Left lung (tissue), 4 donors: ENCODE measurements at regions not wholly inside any gene's neighbourhood (a gene's known extent, or its start where the extent isn't known, plus 50 kb on each side); places are given as distances from the start of the nearest gene placed in this dataset.

Source experiments
- ATAC-seq: fragments of 200-7000 bp; cut with Tn5 transposase; one replicate; pipeline ENCODE4 v1.9.1; 2020; ENCODE audit warnings: moderate library complexity
- DNase-seq, 4 donors: peaks; one replicate each; pipeline ENCODE4 v3.0.0-alpha.2; 2013 to 2020
- H3K27ac ChIP-seq, 2 donors: fragments of 200-600 bp; sonication (generic) in 1 of 2; one replicate each; pipeline versions ENCODE4 v1.5.0 to v1.8.0; 2020 to 2021
- H3K27me3 ChIP-seq, 2 donors: fragments of 200-600 bp; sonication (generic) in 1 of 2; one replicate each; pipeline versions ENCODE4 v1.5.0 to v1.8.0; 2020 to 2021
- H3K36me3 ChIP-seq, 2 donors: fragments of 200-600 bp; sonication (generic) in 1 of 2; one replicate each; pipeline versions ENCODE4 v1.5.0 to v1.8.0; 2020 to 2021
- H3K4me1 ChIP-seq, 2 donors: fragments of 200-600 bp; one replicate each; pipeline ENCODE4 v1.8.0; 2021
- H3K4me3 ChIP-seq, 2 donors: fragments of 200-600 bp; sonication (generic) in 1 of 2; one replicate each; pipeline versions ENCODE4 v1.5.0 to v1.8.0; 2020 to 2021; ENCODE audit warnings: mild to moderate bottlenecking in 1 of 2
- H3K9me3 ChIP-seq, 2 donors: fragments of 200-600 bp; sonication (generic) in 1 of 2; one replicate each; pipeline versions ENCODE4 v1.5.0 to v1.8.0; 2020 to 2021
- intact Hi-C, 2 donors: fragments of 100-400 bp; cut with DNase I; formaldehyde crosslinking; loops; one replicate each; pipeline versions ENCODE4 v1.11.2 to v1.14.2; 2022
- TF ChIP-seq, protein P1 (sequence below), 2 donors: fragments of 200-600 bp; sonication (generic) in 1 of 2; IDR thresholded peaks; one replicate each; pipeline versions ENCODE4 v1.5.0 to v1.8.0; 2021; ENCODE audit warnings: antibody characterized with exemption in 2 of 2
- donor health status: DM: no; HTN: yes; CAD: no.
- donor health status: DM: no; HTN: no; CAD: no.

DNA sequence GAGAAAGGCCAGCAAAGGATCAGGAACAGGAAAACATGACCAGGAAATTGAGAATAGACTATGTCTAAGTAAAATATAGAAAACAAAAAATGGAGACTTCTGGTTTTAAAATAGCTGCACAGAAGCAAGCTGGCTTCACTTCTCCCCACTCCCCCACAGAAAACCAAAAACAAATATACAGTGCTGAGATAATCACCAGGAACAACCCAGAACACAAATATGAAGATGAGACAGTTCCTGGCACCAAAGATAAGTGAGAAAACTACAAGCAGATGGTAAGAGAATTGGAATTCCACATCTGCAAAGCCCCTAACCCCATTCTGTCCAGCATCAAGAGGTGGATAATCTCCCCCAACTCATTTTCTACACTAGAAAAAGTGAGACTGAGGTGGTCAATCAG is 397.7 kb downstream of the SUCLA2 start:
- ATAC-seq (no peak), DNase-seq (no peak)
- Histone ChIP-seq H3K4me1 (no peaks in the 10 kb centered on the region), H3K36me3 (no peaks in the 10 kb centered on the region), H3K4me3 (no peak overlapping the region), H3K9me3 (peaks cover 0 to 5% of the 10 kb centered on the region in 2 donors), H3K27ac (no peak overlapping the region), H3K27me3 (no peaks in the 10 kb centered on the region)
- intact Hi-C loops: no loop called here
- TF ChIP-seq, protein P1, sequence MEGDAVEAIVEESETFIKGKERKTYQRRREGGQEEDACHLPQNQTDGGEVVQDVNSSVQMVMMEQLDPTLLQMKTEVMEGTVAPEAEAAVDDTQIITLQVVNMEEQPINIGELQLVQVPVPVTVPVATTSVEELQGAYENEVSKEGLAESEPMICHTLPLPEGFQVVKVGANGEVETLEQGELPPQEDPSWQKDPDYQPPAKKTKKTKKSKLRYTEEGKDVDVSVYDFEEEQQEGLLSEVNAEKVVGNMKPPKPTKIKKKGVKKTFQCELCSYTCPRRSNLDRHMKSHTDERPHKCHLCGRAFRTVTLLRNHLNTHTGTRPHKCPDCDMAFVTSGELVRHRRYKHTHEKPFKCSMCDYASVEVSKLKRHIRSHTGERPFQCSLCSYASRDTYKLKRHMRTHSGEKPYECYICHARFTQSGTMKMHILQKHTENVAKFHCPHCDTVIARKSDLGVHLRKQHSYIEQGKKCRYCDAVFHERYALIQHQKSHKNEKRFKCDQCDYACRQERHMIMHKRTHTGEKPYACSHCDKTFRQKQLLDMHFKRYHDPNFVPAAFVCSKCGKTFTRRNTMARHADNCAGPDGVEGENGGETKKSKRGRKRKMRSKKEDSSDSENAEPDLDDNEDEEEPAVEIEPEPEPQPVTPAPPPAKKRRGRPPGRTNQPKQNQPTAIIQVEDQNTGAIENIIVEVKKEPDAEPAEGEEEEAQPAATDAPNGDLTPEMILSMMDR (IDR thresholded peaks at IDR 0.05): no peak

DNA sequence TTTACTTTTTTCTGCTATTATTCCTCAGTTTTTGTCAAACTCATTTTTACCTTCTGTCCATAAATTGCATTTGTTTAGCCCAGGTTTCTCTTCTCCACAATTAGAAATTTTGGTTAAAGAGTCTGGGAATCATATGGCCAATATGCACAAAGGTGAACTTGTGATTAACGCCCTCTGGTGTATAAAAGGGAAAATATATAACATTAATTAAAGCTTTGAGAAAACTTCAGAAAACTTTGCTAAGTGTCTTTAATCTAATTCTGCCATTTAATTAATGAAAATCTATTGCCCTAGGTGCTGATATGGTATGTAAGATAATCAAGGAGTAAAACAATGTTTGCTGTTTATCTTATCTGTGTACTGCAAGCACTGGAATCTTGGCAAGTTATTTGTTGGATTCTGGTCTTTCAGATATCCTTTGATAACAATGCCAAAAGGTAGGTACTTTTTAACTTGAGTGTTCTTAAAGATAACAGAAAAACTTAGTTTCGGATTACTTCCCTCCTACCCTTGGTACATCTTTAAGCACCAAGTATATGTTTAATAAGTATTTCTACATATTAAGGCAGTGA is 402.6 kb downstream of the SUCLA2 start:
- DNase-seq (no peak), ATAC-seq (no peak)
- TF ChIP-seq, protein P1 (IDR thresholded peaks at IDR 0.05): no peak
- H3K27ac ChIP-seq: no peak overlapping the region
- peaks cover 0 to 14% of the 10 kb centered on the region in 2 donors for H3K9me3 ChIP-seq
- no peak overlapping the region for H3K4me3 ChIP-seq
- H3K36me3 ChIP-seq: no peaks in the 10 kb centered on the region
- intact Hi-C loops: no loop called here
- no peaks in the 10 kb centered on the region for H3K27me3 ChIP-seq
- no peaks in the 10 kb centered on the region for H3K4me1 ChIP-seq

DNA sequence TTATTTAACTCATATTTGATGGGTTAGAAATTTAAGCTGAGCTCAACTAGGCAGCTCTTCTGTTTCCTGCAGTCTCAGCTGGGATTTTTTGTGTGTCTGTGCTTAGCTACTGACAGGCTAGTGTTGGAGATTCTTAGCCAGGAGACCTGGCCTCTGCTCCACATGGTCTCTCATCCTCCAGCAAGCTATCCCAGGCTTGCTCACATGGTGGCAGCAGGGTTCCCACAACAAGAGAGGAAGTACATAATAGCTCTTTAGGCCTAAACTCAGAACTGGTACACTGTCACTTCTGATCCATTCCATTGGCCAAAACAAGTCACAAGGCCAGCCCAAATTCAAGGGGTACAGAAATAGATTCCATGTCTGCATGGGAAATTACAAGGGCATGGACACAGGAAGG is 406.2 kb downstream of the SUCLA2 start:
- intact Hi-C loops: no loop called here
- no peaks in the 10 kb centered on the region for H3K27me3 ChIP-seq
- H3K4me1 ChIP-seq: no peaks in the 10 kb centered on the region
- no peak overlapping the region for H3K4me3 ChIP-seq
- no peak overlapping the region for H3K27ac ChIP-seq
- DNase-seq (no peak), ATAC-seq (no peak)
- H3K9me3 ChIP-seq: peaks cover 0 to 25% of the 10 kb centered on the region in 2 donors
- no peaks in the 10 kb centered on the region for H3K36me3 ChIP-seq
- TF ChIP-seq, protein P1 (IDR thresholded peaks at IDR 0.05): no peak

DNA sequence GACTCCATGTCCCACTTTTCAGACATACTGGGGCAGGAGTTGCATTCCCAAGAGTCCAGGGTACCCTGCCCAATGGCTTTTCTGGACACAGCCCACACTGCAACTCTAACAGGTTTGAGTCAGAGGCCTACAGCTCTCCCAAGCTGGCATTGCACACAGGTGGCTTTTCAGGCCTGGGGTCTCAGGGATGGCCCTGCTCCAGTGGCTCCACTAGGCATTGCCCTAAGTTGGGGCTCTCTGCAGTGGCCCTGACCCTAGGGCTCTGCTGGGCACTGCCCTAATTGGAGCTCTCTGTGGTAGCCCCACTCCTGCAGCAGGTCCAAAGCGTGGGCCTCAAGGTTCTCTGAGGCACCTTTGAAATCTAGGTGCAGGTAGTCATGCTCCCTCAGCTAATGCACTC is 408.8 kb downstream of the SUCLA2 start:
- Histone ChIP-seq H3K36me3 (no peaks in the 10 kb centered on the region), H3K4me1 (no peaks in the 10 kb centered on the region), H3K9me3 (peaks cover 0 to 25% of the 10 kb centered on the region in 2 donors), H3K27ac (no peak overlapping the region), H3K4me3 (no peak overlapping the region), H3K27me3 (no peaks in the 10 kb centered on the region)
- ATAC-seq: no peak
- intact Hi-C loops: no loop called here
- TF ChIP-seq, protein P1 (IDR thresholded peaks at IDR 0.05): no peak
- DNase-seq: no peak

DNA sequence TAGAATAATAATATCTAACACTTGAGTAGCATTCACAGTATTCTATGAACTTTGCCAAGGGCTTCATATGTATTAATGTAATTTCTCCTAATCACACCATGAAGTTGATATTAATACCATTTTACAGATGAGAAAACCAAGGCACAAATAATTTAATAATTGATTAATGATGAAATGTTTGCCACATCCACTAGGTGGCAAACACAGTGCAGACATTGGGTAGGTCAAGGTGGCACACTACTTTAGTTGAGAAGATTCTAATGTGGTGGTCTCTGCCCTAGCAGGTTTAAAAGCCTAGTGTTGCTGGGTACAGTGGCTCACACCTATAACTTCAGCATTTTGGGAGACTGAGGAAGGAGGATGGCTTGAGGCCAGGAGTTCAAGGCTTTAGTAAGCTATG is 412.4 kb downstream of the SUCLA2 start:
- intact Hi-C loops: no loop called here
- TF ChIP-seq, protein P1 (IDR thresholded peaks at IDR 0.05): no peak
- Histone ChIP-seq H3K27me3 (no peaks in the 10 kb centered on the region), H3K36me3 (no peaks in the 10 kb centered on the region), H3K27ac (no peak overlapping the region), H3K4me1 (no peaks in the 10 kb centered on the region), H3K9me3 (peaks cover 0 to 10% of the 10 kb centered on the region in 2 donors), H3K4me3 (no peak overlapping the region)
- DNase-seq (no peak), ATAC-seq (no peak)
